GM23338 (cell line): ENCODE measurements at regions not wholly inside any gene's neighbourhood (a gene's known extent, or its start where the extent isn't known, plus 50 kb on each side); places are given as distances from the start of the nearest gene placed in this dataset.

Experiments used
- ATAC-seq: fragments of 200-7000 bp; cut with Tn5 transposase; 3 replicates; pipeline ENCODE4 v1.9.1; 2020
- DNase-seq: peaks from one replicate; pipeline ENCODE4 v3.0.0-alpha.2; 2015; ENCODE audit warnings: low spot score
- H2AFZ ChIP-seq: fragments of 200-600 bp; sonication (generic); 2 replicates; pipeline ENCODE4 v1.8.0; 2016; ENCODE audit warnings: antibody characterized with exemption, mild to moderate bottlenecking, moderate library complexity
- H3F3A ChIP-seq: fragments of 200-600 bp; sonication (generic); replicated peaks from 2 replicates; pipeline ENCODE4 v1.8.0; 2017; ENCODE audit warnings: antibody characterized with exemption, mixed run types, low read depth
- H3K27ac ChIP-seq: fragments of 200-600 bp; sonication (generic); 2 replicates; pipeline ENCODE4 v1.6.1; 2016; ENCODE audit warnings: low read depth
- H3K27me3 ChIP-seq: fragments of 200-600 bp; sonication (generic); 2 replicates; pipeline ENCODE4 v1.8.0; 2016; ENCODE audit warnings: mild to moderate bottlenecking, mixed run types, moderate library complexity; ENCODE audit not compliant: insufficient read depth
- H3K36me3 ChIP-seq: fragments of 200-600 bp; sonication (generic); 2 replicates; pipeline ENCODE4 v1.8.0; 2016; ENCODE audit warnings: mild to moderate bottlenecking; ENCODE audit not compliant: insufficient read depth
- H3K4me1 ChIP-seq: fragments of 200-600 bp; sonication (generic); 2 replicates; pipeline ENCODE4 v1.8.0; 2016; ENCODE audit warnings: mild to moderate bottlenecking, moderate library complexity; ENCODE audit not compliant: insufficient read depth
- H3K4me2 ChIP-seq: fragments of 200-600 bp; sonication (generic); 2 replicates; pipeline ENCODE4 v1.7.1; 2017; ENCODE audit warnings: mixed run types
- H3K4me3 ChIP-seq: fragments of 200-600 bp; sonication (generic); 2 replicates; pipeline ENCODE4 v1.6.1; 2016; ENCODE audit warnings: mixed run types
- H3K79me2 ChIP-seq: fragments of 200-600 bp; sonication (generic); replicated peaks from 2 replicates; pipeline ENCODE4 v1.8.0; 2017; ENCODE audit warnings: mild to moderate bottlenecking; ENCODE audit not compliant: insufficient read depth
- H3K9me2 ChIP-seq: fragments of 200-600 bp; sonication (generic); 2 replicates; pipeline ENCODE4 v1.8.0; 2017; ENCODE audit not compliant: insufficient read depth
- H4K20me1 ChIP-seq: fragments of 200-600 bp; sonication (generic); replicated peaks from 2 replicates; pipeline ENCODE4 v1.8.0; 2017; ENCODE audit warnings: mild to moderate bottlenecking; ENCODE audit not compliant: insufficient read depth
- H3K27ac Mint-ChIP-seq: 2 replicates; pipeline ENCODE4 v1.8.0; 2020; ENCODE audit warnings: inconsistent platforms, mild to moderate bottlenecking, moderate library complexity, mixed read lengths
- H3K27me3 Mint-ChIP-seq: 3 replicates; pipeline ENCODE4 v1.8.0; 2022; ENCODE audit warnings: low read depth, mild to moderate bottlenecking, moderate library complexity, mixed read lengths, inconsistent platforms; ENCODE audit not compliant: insufficient read depth, poor library complexity
- H3K36me3 Mint-ChIP-seq: 3 replicates; pipeline ENCODE4 v1.8.0; 2021; ENCODE audit warnings: low read depth, mild to moderate bottlenecking, inconsistent platforms, moderate library complexity, mixed read lengths
- H3K4me1 Mint-ChIP-seq: 3 replicates; pipeline ENCODE4 v1.8.0; 2020; ENCODE audit warnings: mild to moderate bottlenecking, inconsistent platforms, mixed read lengths
- H3K4me3 Mint-ChIP-seq: 3 replicates; pipeline ENCODE4 v1.8.0; 2021; ENCODE audit warnings: moderate library complexity, mild to moderate bottlenecking, inconsistent platforms, mixed read lengths
- H3K9me3 Mint-ChIP-seq: 3 replicates; pipeline ENCODE4 v1.8.0; 2020; ENCODE audit warnings: moderate library complexity, mild to moderate bottlenecking, inconsistent platforms, mixed read lengths
- CREB1 ChIP-seq: fragments of 250-450 bp; sonication (Bioruptor Pico); IDR thresholded peaks from 2 replicates; pipeline ENCODE4 v1.5.0; 2020; ENCODE audit warnings: low read depth, mild to moderate bottlenecking, moderate library complexity
- CTCF ChIP-seq, 2 experiments: fragments of 200-600 bp in 1 of 2; sonication (generic) in 1 of 2; conservative IDR thresholded peaks; 2 replicates each; pipeline versions ENCODE4 v1.5.1 to v1.6.1; 2016 to 2017; ENCODE audit warnings: antibody characterized with exemption in 2 of 2, low read depth in 2 of 2, mild to moderate bottlenecking in 2 of 2, moderate library complexity in 1 of 2
- EZH2 ChIP-seq: fragments of 200-600 bp; sonication (generic); IDR thresholded peaks from one replicate; pipeline ENCODE4 v1.8.0; 2017; ENCODE audit warnings: antibody characterized with exemption, mild to moderate bottlenecking, low read depth; ENCODE audit not compliant: unreplicated experiment
- EZH2phosphoT487 ChIP-seq: fragments of 200-600 bp; sonication (generic); IDR thresholded peaks from one replicate; pipeline ENCODE4 v1.8.1; 2018; ENCODE audit warnings: antibody characterized with exemption; ENCODE audit not compliant: unreplicated experiment
- NANOG ChIP-seq: IDR thresholded peaks from 2 replicates; pipeline ENCODE4 v1.6.1; 2016; ENCODE audit warnings: antibody characterized with exemption, borderline replicate concordance
- POLR2AphosphoS5 ChIP-seq: IDR thresholded peaks from 2 replicates; pipeline ENCODE4 v1.6.1; 2016; ENCODE audit warnings: antibody characterized with exemption, low read depth
- REST ChIP-seq: IDR thresholded peaks from one replicate; pipeline ENCODE4 v1.6.1; 2018; ENCODE audit warnings: antibody characterized with exemption; ENCODE audit not compliant: unreplicated experiment
- STAT1 ChIP-seq: IDR thresholded peaks from one replicate; pipeline ENCODE4 v1.6.1; 2016; ENCODE audit warnings: antibody characterized with exemption; ENCODE audit not compliant: unreplicated experiment
- ZNF114 ChIP-seq: fragments of 250-450 bp; sonication (Bioruptor Pico); IDR thresholded peaks from 2 replicates; pipeline ENCODE4 v1.5.0; 2020; ENCODE audit warnings: mild to moderate bottlenecking, moderate library complexity
- ZNF331 ChIP-seq: fragments of 250-450 bp; sonication (Bioruptor Pico); IDR thresholded peaks from 2 replicates; pipeline ENCODE4 v1.5.0; 2020; ENCODE audit warnings: low read depth, mild to moderate bottlenecking, moderate library complexity
- ZNF462 ChIP-seq: fragments of 250-450 bp; sonication (Bioruptor Pico); IDR thresholded peaks from 2 replicates; pipeline ENCODE4 v1.5.0; 2020; ENCODE audit warnings: mild to moderate bottlenecking, moderate library complexity

- TF ChIP-seq CREB1 (CRISPR knock-in tag) (no peak), STAT1 (no peak), ZNF114 (CRISPR knock-in tag) (no peak), EZH2 (no peak), ZNF331 (CRISPR knock-in tag) (no peak), ZNF462 (CRISPR knock-in tag) (no peak), EZH2phosphoT487 (no peak), REST (no peak), NANOG (no peak), POLR2AphosphoS5 (no peak), CTCF (conservative IDR thresholded peaks at IDR 0.05; ENCODE audit: low read depth in 2 of 2) (no peak)
- no peaks in the 10 kb centered on the region for H3K9me3 Mint-ChIP-seq
- Histone ChIP-seq H3K36me3 (no peaks in the 10 kb centered on the region), H3K27ac (no peak overlapping the region), H4K20me1 (no peaks in the 10 kb centered on the region), H3K4me2 (no peak overlapping the region), H3K9me2 (0 out of 2 replicates have a peak, but pooled peaks cover 4% of the 10 kb centered on the region), H3F3A (no peaks in the 10 kb centered on the region), H3K4me3 (no peak overlapping the region), H2AFZ (peak overlapping the region; percentile 86), H3K79me2 (no peaks in the 10 kb centered on the region), H3K4me1 (no peaks in the 10 kb centered on the region), H3K27me3 (no peaks in the 10 kb centered on the region)
- H3K36me3 Mint-ChIP-seq: no peaks in the 10 kb centered on the region
- no peak overlapping the region for H3K4me3 Mint-ChIP-seq
- peaks cover 2% of the 10 kb centered on the region for H3K27me3 Mint-ChIP-seq
- no peak overlapping the region for H3K27ac Mint-ChIP-seq
- peaks cover 6% of the 10 kb centered on the region; the same call in 2 of the 3 replicates for H3K4me1 Mint-ChIP-seq
- no peak for DNase-seq
- no peak for ATAC-seq
Measured at GRCh38 chr2:237268004-237268708, 145.8 kb downstream of the COL6A3 start.
